ENCODE measurements at regions not wholly inside any gene's neighbourhood (a gene's known extent, or its start where the extent isn't known, plus 50 kb on each side); places are given as distances from the start of the nearest gene placed in this dataset.

- DNase-seq (ENCODE audit: low read depth): no peak
- H3K4me3 ChIP-seq (ENCODE audit: low read depth, low read length): no peak overlapping the region
- TF ChIP-seq, protein P1, sequence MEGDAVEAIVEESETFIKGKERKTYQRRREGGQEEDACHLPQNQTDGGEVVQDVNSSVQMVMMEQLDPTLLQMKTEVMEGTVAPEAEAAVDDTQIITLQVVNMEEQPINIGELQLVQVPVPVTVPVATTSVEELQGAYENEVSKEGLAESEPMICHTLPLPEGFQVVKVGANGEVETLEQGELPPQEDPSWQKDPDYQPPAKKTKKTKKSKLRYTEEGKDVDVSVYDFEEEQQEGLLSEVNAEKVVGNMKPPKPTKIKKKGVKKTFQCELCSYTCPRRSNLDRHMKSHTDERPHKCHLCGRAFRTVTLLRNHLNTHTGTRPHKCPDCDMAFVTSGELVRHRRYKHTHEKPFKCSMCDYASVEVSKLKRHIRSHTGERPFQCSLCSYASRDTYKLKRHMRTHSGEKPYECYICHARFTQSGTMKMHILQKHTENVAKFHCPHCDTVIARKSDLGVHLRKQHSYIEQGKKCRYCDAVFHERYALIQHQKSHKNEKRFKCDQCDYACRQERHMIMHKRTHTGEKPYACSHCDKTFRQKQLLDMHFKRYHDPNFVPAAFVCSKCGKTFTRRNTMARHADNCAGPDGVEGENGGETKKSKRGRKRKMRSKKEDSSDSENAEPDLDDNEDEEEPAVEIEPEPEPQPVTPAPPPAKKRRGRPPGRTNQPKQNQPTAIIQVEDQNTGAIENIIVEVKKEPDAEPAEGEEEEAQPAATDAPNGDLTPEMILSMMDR (IDR thresholded peaks at IDR 0.05; ENCODE audit: insufficient read depth, low read depth, low read length): no peak
These were observed 392.3 kb downstream of the OMA1 start for GRCh38 chr1:58154256-58154655.

DNA sequence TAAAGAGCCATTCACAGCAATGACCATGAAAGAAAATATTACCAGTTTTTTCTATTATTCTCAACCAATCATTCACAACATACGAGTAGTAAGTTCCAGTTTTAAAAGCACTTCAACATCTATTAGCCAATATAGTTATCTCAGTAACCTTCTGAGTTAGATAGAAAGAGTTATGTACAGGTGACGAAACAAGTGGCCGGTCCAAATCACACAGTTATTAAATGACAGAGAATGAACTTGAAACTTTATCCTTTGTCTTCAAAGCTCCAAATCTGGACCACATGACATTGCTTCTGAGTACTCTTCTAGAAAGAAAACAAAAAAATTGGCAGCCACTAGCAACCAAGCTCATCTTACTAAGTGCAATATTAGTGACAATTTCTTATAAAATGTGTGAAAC is 393.8 kb downstream of the OMA1 start:
- H3K4me3 ChIP-seq (ENCODE audit: low read depth, low read length): no peak overlapping the region
- DNase-seq (ENCODE audit: low read depth): no peak
- TF ChIP-seq, protein P1 (IDR thresholded peaks at IDR 0.05; ENCODE audit: insufficient read depth, low read depth, low read length): no peak

DNA sequence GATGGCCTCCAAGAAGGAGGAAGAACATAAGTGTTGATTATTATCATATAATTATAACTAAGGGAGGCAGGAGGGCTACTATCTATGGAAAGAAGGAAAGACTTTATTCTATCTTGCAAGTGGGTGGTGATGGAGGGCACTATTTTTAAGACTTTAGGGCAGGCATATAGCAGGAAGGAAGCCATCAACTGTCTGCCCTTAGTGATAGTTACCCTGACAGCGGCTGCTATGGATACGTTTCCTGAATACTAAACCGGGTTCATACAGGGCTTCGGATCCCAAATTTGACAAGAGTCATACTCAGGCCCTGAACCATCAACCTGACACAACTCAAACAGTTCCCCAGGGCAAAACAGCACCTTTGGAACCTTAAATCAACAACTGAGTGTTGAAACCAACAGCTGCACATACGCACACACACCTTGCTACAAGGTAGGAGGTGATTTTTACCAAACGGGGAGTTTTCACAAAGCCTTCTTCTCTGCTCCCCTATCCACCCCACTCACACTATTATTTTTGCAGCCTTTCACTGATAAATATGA is 397.2 kb downstream of the OMA1 start:
- no peak overlapping the region for H3K4me3 ChIP-seq (ENCODE audit: low read depth, low read length)
- no peak for DNase-seq (ENCODE audit: low read depth)
- TF ChIP-seq, protein P1 (IDR thresholded peaks at IDR 0.05; ENCODE audit: insufficient read depth, low read depth, low read length): no peak

DNA sequence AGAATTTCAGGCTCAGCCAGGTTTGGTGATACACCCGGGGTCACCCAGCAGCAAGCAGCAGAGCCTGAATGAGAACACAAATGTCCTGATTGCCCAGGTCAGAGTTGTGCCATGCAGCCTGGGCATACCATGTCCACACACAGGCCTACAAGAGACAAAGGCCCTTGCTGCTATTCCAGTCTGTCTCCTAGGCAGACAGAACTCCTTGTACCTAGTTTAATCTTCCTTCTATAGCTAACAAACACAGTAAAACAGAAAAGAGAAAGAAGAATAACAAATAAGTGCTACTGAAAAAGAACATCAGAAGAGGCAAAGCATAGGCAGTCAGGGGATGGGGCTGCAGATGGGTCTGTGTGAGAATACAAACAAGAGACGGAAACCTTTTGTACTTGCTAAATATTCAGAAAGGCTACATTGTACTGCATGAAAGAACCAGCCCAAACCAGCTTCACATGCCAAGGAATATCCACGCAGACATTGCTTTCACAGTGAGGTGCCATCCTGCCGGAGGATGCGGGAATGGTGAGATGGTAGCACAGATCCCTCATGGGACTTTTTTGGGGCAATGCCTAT is 401.7 kb downstream of the OMA1 start:
- TF ChIP-seq, protein P1 (IDR thresholded peaks at IDR 0.05; ENCODE audit: insufficient read depth, low read depth, low read length): no peak
- no peak overlapping the region for H3K4me3 ChIP-seq (ENCODE audit: low read depth, low read length)
- no peak for DNase-seq (ENCODE audit: low read depth)

DNA sequence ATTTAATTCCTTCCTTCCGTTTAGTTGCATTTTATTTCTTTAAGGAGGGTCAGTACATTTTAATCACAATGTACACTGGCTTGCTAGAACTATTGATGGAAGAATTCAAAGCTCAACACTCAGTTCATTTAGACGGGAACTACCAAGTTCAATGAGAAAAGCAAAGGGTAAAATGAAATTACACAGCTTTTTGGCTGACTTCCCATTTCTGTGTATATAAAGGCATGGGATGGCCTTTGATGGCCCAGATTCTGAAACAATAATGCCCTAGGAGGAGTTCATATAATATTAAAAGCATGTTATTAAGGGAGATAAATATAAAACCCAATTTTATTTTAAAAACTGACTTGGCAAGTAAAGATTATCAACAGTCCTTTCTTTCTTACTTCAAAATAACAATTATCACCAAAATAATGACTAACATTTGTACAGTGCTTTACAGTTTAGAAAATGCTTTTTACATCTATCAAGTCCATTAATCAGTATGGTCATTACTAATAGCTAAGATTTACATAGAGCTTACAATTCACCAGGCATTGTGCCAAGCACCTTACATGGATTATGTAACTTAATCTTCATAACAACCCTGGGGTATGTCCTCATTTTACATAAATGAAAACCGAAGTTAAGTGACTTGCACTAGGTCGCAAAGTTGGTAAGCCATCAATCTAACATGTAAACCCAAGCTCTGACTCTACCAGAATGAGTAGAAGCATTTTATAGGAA is 402.4 kb downstream of the OMA1 start:
- no peak overlapping the region for H3K4me3 ChIP-seq (ENCODE audit: low read depth, low read length)
- TF ChIP-seq, protein P1 (IDR thresholded peaks at IDR 0.05; ENCODE audit: insufficient read depth, low read depth, low read length): no peak
- no peak for DNase-seq (ENCODE audit: low read depth)

DNA sequence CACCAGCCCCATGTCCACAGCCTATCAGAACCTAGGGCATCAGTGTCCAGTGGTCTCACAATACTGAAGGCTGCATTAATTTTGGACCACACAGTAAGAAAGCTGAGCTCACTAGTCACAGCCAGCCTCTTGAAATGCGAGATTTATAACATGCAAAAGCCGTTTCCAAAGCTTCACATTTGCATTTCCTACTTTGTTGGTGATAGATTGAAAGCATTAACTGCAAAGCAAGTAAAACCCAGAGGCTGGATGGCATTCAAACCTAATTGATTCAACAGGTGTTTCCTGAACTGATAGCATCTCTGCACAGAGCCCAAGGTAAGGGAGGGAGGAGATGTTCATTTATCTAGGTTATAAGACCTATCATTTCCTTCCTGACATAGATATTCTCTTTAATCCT is 410.1 kb downstream of the OMA1 start:
- no peak for DNase-seq (ENCODE audit: low read depth)
- TF ChIP-seq, protein P1 (IDR thresholded peaks at IDR 0.05; ENCODE audit: insufficient read depth, low read depth, low read length): no peak

More for the DNA sequence above, 410.1 kb downstream of the OMA1 start:
- H3K4me3 ChIP-seq (ENCODE audit: low read depth, low read length): no peak overlapping the region

Data from fibroblast of villous mesenchyme (primary cell).